ENCODE measurements at regions not wholly inside any gene's neighbourhood (a gene's known extent, or its start where the extent isn't known, plus 50 kb on each side); places are given as distances from the start of the nearest gene placed in this dataset.
"Not testable (repeated sequence)": the region's sequence is repeated elsewhere in the genome, so short reads cannot be mapped to it uniquely, and the experiment has no call there.

DNA sequence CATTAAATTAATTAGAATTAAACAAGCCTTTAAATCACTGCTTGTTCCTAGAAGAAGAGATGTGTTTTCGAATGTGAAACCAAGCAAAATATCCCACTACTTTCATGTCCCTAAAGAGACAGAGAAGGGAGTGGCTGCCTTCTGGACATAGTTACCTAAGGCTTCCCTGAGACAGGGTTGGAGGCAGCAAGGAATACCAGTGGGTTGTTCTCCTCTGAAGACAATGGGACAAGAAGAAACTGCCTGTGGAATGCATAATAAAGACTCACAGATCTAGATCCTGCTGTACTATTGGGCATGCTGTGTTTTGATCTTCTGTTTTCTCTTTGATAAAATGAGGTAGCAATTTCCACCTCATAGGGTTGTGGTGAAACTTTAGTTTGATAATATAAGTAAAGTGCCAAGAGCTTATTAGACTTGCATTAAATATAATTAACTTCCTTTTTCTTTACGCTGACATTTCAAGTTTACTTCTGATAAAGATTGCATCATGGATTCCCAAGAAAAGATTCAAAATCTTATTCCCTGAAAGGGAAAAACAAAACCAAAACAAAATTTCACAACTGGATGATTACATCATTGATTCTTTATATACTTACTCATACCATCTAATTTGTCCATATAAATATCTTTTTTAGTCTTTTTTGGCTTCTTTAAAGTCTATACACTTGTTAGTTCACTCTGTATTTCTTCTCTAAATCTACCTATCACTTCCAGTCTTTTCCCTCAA lies 621.3 kb downstream of the ETS1 start:
- DNase-seq (ENCODE audit: low spot score): no peak
- intact Hi-C loops (cut with micrococcal nuclease): no loop called here
- no peak overlapping the region for H3K4me3 Mint-ChIP-seq
- no peak overlapping the region for H3K27ac Mint-ChIP-seq
- H3K36me3 Mint-ChIP-seq (ENCODE audit: low read depth): no peaks in the 10 kb centered on the region
- no peaks in the 10 kb centered on the region for H3K9me3 Mint-ChIP-seq
- H3K4me1 Mint-ChIP-seq (ENCODE audit: low read depth): no peaks in the 10 kb centered on the region
- peaks cover 13% of the 10 kb centered on the region for H3K27me3 Mint-ChIP-seq (ENCODE audit: insufficient read depth)

DNA sequence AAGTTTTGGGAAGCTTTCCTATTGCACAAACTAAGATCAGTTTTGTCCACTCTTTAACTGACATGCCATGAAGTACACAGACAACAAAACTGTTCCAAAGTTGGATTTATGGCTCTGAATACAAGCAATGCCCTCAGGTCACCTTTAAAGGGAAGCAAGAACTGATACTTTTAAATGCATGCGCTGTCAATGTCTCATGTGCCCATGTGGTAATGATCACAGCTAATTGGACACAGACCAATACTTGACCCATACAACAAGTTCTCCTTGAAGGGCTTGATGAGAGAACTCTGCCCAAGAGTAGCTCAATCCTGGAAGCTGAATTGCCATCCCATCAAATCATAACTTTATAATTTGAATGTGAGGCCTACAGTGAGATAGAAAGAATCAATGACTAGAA lies 624.9 kb downstream of the ETS1 start:
- DNase-seq (ENCODE audit: low spot score): no peak
- Mint-ChIP-seq H3K4me3 (no peak overlapping the region), H3K4me1 (ENCODE audit: low read depth) (no peaks in the 10 kb centered on the region), H3K27ac (no peak overlapping the region), H3K27me3 (ENCODE audit: insufficient read depth) (peaks cover 6% of the 10 kb centered on the region), H3K36me3 (ENCODE audit: low read depth) (no peaks in the 10 kb centered on the region), H3K9me3 (no peaks in the 10 kb centered on the region)
- intact Hi-C loops (cut with micrococcal nuclease): no loop called here

- Mint-ChIP-seq H3K9me3 (no peaks in the 10 kb centered on the region), H3K27me3 (ENCODE audit: insufficient read depth) (peaks cover 2% of the 10 kb centered on the region), H3K36me3 (ENCODE audit: low read depth) (no peaks in the 10 kb centered on the region), H3K27ac (no peak overlapping the region), H3K4me3 (no peak overlapping the region), H3K4me1 (ENCODE audit: low read depth) (no peaks in the 10 kb centered on the region)
- intact Hi-C loops (cut with micrococcal nuclease): no loop called here
- no peak for DNase-seq (ENCODE audit: low spot score)
Observed at GRCh38 chr11:127950162-127950561, 637.2 kb downstream of the ETS1 start.

DNA sequence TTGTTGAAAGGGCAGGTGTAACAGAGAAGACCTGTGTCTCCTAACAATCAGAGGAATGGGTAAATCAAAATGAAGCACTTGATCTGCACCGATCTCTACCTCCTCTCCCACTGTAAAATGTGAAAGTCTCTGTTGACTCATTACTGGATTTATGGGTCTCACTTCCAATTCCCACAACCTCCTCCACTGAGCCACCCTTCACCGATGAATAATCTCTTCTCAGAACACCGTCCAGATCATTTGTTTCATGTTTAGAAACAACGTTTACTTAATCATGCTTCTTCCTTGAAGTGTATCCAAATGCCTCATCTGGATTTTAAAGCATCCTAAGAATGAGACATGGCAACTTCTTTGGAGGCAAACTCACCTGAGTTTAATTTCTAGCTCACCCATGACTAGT lies 643.6 kb downstream of the ETS1 start:
- Mint-ChIP-seq H3K4me3 (no peak overlapping the region), H3K4me1 (ENCODE audit: low read depth) (peaks cover 10% of the 10 kb centered on the region), H3K27ac (no peak overlapping the region), H3K27me3 (ENCODE audit: insufficient read depth) (peaks cover 3% of the 10 kb centered on the region), H3K36me3 (ENCODE audit: low read depth) (no peaks in the 10 kb centered on the region), H3K9me3 (peaks cover 6% of the 10 kb centered on the region)
- no peak for DNase-seq (ENCODE audit: low spot score)
- intact Hi-C loops (cut with micrococcal nuclease): loop anchor here (5.0 kb wide), 1 partner anchor 289 kb away; no protein-coding TSS in a partner anchor

- H3K27me3 Mint-ChIP-seq (ENCODE audit: insufficient read depth): peaks cover 3% of the 10 kb centered on the region
- H3K27ac Mint-ChIP-seq: no peak overlapping the region
- no peaks in the 10 kb centered on the region for H3K36me3 Mint-ChIP-seq (ENCODE audit: low read depth)
- H3K4me1 Mint-ChIP-seq (ENCODE audit: low read depth): peaks cover 10% of the 10 kb centered on the region
- H3K4me3 Mint-ChIP-seq: no peak overlapping the region
- DNase-seq (ENCODE audit: low spot score): no peak
- H3K9me3 Mint-ChIP-seq: peaks cover 6% of the 10 kb centered on the region
- intact Hi-C loops (cut with micrococcal nuclease): loop anchor here (5.0 kb wide), 1 partner anchor 289 kb away; no protein-coding TSS in a partner anchor
Observed at GRCh38 chr11:127943152-127943551, 644.2 kb downstream of the ETS1 start.

GRCh38 chr11:127941554-127941953 lies 645.8 kb downstream of the ETS1 start:
- H3K36me3 Mint-ChIP-seq (ENCODE audit: low read depth); H3K4me1 Mint-ChIP-seq (ENCODE audit: low read depth); DNase-seq (ENCODE audit: low spot score); H3K27ac Mint-ChIP-seq; H3K27me3 Mint-ChIP-seq (ENCODE audit: insufficient read depth); H3K4me3 Mint-ChIP-seq; H3K9me3 Mint-ChIP-seq: not testable (repeated sequence)
- intact Hi-C loops (cut with micrococcal nuclease): loop anchor here (5.0 kb wide), 1 partner anchor 291 kb away; no protein-coding TSS in a partner anchor

DNA sequence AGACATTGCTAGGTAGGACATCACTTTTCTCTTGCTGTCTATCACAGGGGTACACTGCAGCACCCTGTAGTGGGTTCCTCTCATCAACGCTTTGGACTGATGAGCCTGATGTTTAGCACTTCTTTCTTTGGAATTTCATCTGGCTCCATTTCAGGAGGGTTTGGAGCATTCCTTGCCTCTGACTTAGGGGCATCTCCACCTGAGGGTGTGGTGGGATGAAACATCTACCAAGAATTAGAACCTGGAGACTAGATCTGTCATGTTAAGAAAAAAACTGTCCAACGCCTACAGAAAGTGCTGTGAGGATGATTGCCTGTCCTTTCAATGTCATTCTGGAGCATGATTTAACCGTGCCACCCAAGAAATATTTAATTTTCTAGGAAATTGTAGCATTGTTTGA lies 648.4 kb downstream of the ETS1 start:
- DNase-seq (ENCODE audit: low spot score): no peak
- Mint-ChIP-seq H3K9me3 (peaks cover 6% of the 10 kb centered on the region), H3K27me3 (ENCODE audit: insufficient read depth) (peaks cover 8% of the 10 kb centered on the region), H3K36me3 (ENCODE audit: low read depth) (no peaks in the 10 kb centered on the region), H3K4me1 (ENCODE audit: low read depth) (peaks cover 10% of the 10 kb centered on the region), H3K27ac (no peak overlapping the region), H3K4me3 (no peak overlapping the region)
- intact Hi-C loops (cut with micrococcal nuclease): no loop called here

- no peak overlapping the region for H3K27ac Mint-ChIP-seq
- intact Hi-C loops (cut with micrococcal nuclease): no loop called here
- H3K36me3 Mint-ChIP-seq (ENCODE audit: low read depth): no peaks in the 10 kb centered on the region
- DNase-seq (ENCODE audit: low spot score): no peak
- H3K27me3 Mint-ChIP-seq (ENCODE audit: insufficient read depth): peaks cover 8% of the 10 kb centered on the region
- no peaks in the 10 kb centered on the region for H3K9me3 Mint-ChIP-seq
- no peak overlapping the region for H3K4me3 Mint-ChIP-seq
- no peaks in the 10 kb centered on the region for H3K4me1 Mint-ChIP-seq (ENCODE audit: low read depth)
Observed at GRCh38 chr11:127935081-127935480, 652.3 kb downstream of the ETS1 start.

- DNase-seq (ENCODE audit: low spot score); H3K9me3 Mint-ChIP-seq; intact Hi-C loops (cut with micrococcal nuclease); H3K36me3 Mint-ChIP-seq (ENCODE audit: low read depth); H3K4me3 Mint-ChIP-seq; H3K27ac Mint-ChIP-seq; H3K4me1 Mint-ChIP-seq (ENCODE audit: low read depth): not testable (repeated sequence)
- peaks cover 11% of the 10 kb centered on the region for H3K27me3 Mint-ChIP-seq (ENCODE audit: insufficient read depth)
Observed at GRCh38 chr11:127933961-127934360, 653.4 kb downstream of the ETS1 start.

GRCh38 chr11:127931803-127932202 lies 655.6 kb downstream of the ETS1 start:
- intact Hi-C loops (cut with micrococcal nuclease): no loop called here
- Mint-ChIP-seq H3K9me3 (no peaks in the 10 kb centered on the region), H3K36me3 (ENCODE audit: low read depth) (no peaks in the 10 kb centered on the region), H3K27ac (no peak overlapping the region), H3K27me3 (ENCODE audit: insufficient read depth) (peaks cover 9% of the 10 kb centered on the region), H3K4me3 (no peak overlapping the region), H3K4me1 (ENCODE audit: low read depth) (no peaks in the 10 kb centered on the region)
- DNase-seq (ENCODE audit: low spot score): no peak

DNA sequence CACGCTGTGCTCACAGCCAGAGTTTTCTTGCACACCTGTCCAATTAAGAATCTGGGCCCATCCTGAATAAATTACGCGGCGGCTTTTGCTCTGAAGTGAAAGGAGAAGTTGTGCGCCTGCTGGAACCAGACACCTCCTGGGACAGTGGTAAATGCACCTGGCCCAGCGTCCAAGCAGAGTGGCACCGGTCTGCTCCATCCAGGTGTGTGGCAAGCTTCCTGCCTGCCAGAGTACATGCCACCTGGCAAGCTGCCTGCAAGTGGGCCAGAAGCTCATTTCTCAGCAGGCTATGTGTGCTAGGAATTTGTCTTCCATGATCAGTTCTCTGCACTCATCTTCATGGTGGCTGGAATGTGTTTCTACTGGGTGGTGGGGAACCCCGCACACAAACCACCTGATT lies 660.6 kb downstream of the ETS1 start:
- Mint-ChIP-seq H3K4me3 (no peak overlapping the region), H3K4me1 (ENCODE audit: low read depth) (no peaks in the 10 kb centered on the region), H3K27me3 (ENCODE audit: insufficient read depth) (peaks cover 6% of the 10 kb centered on the region), H3K36me3 (ENCODE audit: low read depth) (no peaks in the 10 kb centered on the region), H3K9me3 (no peaks in the 10 kb centered on the region), H3K27ac (no peak overlapping the region)
- intact Hi-C loops (cut with micrococcal nuclease): no loop called here
- no peak for DNase-seq (ENCODE audit: low spot score)

DNA sequence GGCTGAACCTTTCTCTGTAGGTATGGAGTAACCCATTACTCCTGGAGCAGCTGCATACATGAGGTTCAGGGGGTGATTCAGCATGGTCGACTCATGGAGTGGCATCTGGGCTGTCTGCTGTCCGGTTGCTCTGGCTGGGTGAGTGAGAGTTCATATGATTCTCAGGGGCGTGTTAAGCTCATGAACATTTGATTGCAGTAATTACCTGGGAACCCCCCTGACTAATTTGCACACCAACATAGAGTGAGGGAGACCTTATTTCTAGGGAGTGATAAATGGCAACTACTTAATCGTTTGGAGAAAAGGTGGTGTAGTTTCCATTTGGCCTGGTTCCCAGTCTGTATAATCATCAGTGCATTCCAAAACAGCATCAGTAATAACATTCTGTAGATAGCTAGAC lies 661.9 kb downstream of the ETS1 start:
- Mint-ChIP-seq H3K4me3 (no peak overlapping the region), H3K4me1 (ENCODE audit: low read depth) (no peaks in the 10 kb centered on the region), H3K27me3 (ENCODE audit: insufficient read depth) (peaks cover 4% of the 10 kb centered on the region), H3K36me3 (ENCODE audit: low read depth) (no peaks in the 10 kb centered on the region), H3K9me3 (peaks cover 3% of the 10 kb centered on the region), H3K27ac (no peak overlapping the region)
- DNase-seq (ENCODE audit: low spot score): no peak
- intact Hi-C loops (cut with micrococcal nuclease): no loop called here

DNA sequence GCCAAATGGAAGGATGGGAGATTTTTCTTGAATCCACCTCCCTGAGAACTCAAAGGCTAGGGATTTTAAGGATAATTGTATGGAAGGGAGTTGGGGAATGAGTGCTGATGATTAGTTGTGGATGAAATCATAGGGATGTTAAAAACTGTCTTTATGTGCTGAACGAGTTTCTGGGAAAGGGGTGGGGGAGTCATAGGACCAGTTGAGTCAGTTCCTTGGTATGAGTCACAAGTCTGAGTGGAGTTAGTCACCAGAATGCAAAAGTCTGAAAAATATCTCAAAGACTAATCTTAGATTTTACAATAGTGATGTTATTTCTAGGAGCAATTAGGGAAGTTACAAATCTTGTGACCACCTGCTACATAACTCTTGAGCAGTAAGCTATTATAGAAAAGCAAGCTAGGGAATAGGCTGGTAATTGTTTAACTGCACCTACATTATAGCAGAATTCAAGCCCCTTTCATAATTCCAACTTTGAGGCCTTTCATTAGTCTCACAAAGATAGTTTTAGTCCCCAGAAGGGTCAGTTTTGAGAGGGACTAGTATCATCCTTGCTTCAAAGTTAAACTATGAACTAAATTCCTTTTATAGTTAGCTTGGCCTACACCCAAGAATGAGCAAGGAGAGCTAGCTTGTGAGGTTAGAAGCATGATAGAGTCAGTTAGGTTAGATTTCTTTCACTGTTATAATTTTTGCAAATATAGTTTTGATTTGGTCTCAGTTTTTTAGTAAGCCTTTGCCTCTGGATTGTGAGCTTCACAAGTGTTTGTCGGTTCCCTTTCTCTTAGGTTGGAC lies 668.0 kb downstream of the ETS1 start:
- Mint-ChIP-seq H3K27ac (no peak overlapping the region), H3K4me3 (no peak overlapping the region), H3K36me3 (ENCODE audit: low read depth) (no peaks in the 10 kb centered on the region), H3K27me3 (ENCODE audit: insufficient read depth) (peaks cover 2% of the 10 kb centered on the region), H3K9me3 (peaks cover 24% of the 10 kb centered on the region), H3K4me1 (ENCODE audit: low read depth) (no peaks in the 10 kb centered on the region)
- no peak for DNase-seq (ENCODE audit: low spot score)
- intact Hi-C loops (cut with micrococcal nuclease): no loop called here

All from activated T-helper 1 cell treated with anti-CD3 and anti-CD28 coated beads, Interleukin-12 subunit alpha, Interleukin-12 subunit beta, Interleukin-2, Interleukin-4 antibody, amounts not matched to agents 30 ng/mL and 10 ng/mL and 1 ng/mL, durations not matched to agents 14 hours and 24 hours and 36 hours (primary cell).